ENCODE measurements at regions not wholly inside any gene's neighbourhood (a gene's known extent, or its start where the extent isn't known, plus 50 kb on each side); places are given as distances from the start of the nearest gene placed in this dataset.
"Not testable (repeated sequence)": the region's sequence is repeated elsewhere in the genome, so short reads cannot be mapped to it uniquely, and the experiment has no call there.

GRCh38 chr11:91272089-91272488 is 952.5 kb upstream of the FAT3 start:
- H3K4me3 ChIP-seq, result no peak overlapping the region
- H3K4me1 ChIP-seq, result no peaks in the 10 kb centered on the region
- DNase-seq (ENCODE audit: low spot score in 2 of 2), result no peak
- H3K9me3 ChIP-seq, result no peaks in the 10 kb centered on the region
- in situ Hi-C loops (cut with MboI; ENCODE audit: low sequenced_read_pairs), result no loop called here
- H3K36me3 ChIP-seq (replicated peaks), result no peaks in the 10 kb centered on the region
- no peaks in the 10 kb centered on the region for H3K27me3 ChIP-seq (ENCODE audit: low read depth)

DNA sequence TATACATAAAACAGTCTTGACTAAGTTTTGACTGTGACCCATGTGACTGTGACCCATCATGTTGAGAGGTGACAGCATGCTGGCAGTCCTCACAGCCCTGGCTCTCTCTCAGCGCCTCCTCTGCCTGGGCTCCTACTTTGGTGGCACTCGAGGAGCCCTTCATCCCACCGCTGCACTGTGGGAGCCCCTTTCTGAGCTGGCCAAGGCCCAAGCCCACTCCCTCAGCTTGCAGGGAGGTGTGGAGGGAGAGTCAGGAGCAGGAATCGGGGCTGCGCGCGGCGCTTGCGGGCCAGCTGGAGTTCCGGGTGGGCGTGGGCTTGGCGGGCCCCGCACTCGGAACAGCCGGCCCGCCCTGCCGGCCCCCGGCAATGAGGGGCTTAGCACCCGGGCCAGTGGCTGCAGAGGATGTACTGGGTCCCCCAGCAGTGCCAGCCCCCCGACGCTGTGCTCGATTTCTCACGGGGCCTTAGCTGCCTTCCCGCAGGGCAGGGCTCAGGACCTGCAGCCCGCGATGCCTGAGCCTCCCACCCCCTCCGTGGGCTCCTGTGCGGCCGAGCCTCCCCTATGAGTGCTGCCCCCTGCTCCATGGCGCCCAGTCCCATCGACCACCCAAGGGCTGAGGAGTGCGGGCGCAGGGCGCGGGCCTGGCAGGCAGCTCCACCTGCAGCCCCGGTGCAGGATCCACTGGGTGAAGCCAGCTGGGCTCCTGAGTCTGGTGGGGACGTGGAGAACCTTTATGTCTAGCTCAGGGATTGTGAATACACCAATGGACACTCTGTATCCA is 955.9 kb upstream of the FAT3 start:
- H3K27me3 ChIP-seq (ENCODE audit: low read depth); in situ Hi-C loops (cut with MboI; ENCODE audit: low sequenced_read_pairs); H3K9me3 ChIP-seq; H3K36me3 ChIP-seq (replicated peaks); DNase-seq (ENCODE audit: low spot score in 2 of 2); H3K4me3 ChIP-seq; H3K4me1 ChIP-seq: not testable (repeated sequence)

- Histone ChIP-seq H3K4me3 (no peak overlapping the region), H3K4me1 (no peaks in the 10 kb centered on the region), H3K9me3 (no peaks in the 10 kb centered on the region), H3K27me3 (ENCODE audit: low read depth) (no peaks in the 10 kb centered on the region), H3K36me3 (replicated peaks) (no peaks in the 10 kb centered on the region)
- no peak for DNase-seq (ENCODE audit: low spot score in 2 of 2)
- in situ Hi-C loops (cut with MboI; ENCODE audit: low sequenced_read_pairs), result no loop called here
Measured at GRCh38 chr11:91265946-91266345, 958.7 kb upstream of the FAT3 start.

GRCh38 chr11:91264481-91264880 is 960.1 kb upstream of the FAT3 start:
- H3K9me3 ChIP-seq, result no peaks in the 10 kb centered on the region
- no peaks in the 10 kb centered on the region for H3K27me3 ChIP-seq (ENCODE audit: low read depth)
- DNase-seq (ENCODE audit: low spot score in 2 of 2), result no peak
- in situ Hi-C loops (cut with MboI; ENCODE audit: low sequenced_read_pairs), result no loop called here
- no peak overlapping the region for H3K4me3 ChIP-seq
- H3K4me1 ChIP-seq, result no peaks in the 10 kb centered on the region
- no peaks in the 10 kb centered on the region for H3K36me3 ChIP-seq (replicated peaks)

- no peak for DNase-seq (ENCODE audit: low spot score in 2 of 2)
- in situ Hi-C loops (cut with MboI; ENCODE audit: low sequenced_read_pairs), result no loop called here
- H3K4me3 ChIP-seq, result no peak overlapping the region
- H3K36me3 ChIP-seq (replicated peaks), result no peaks in the 10 kb centered on the region
- H3K9me3 ChIP-seq, result no peaks in the 10 kb centered on the region
- no peaks in the 10 kb centered on the region for H3K27me3 ChIP-seq (ENCODE audit: low read depth)
- no peaks in the 10 kb centered on the region for H3K4me1 ChIP-seq
Measured at GRCh38 chr11:91263496-91264365, 960.9 kb upstream of the FAT3 start.

GRCh38 chr11:91261513-91261912 is 963.1 kb upstream of the FAT3 start:
- DNase-seq (ENCODE audit: low spot score in 2 of 2), result no peak
- Histone ChIP-seq H3K9me3 (no peaks in the 10 kb centered on the region), H3K36me3 (replicated peaks) (no peaks in the 10 kb centered on the region), H3K4me1 (no peaks in the 10 kb centered on the region), H3K4me3 (no peak overlapping the region), H3K27me3 (ENCODE audit: low read depth) (no peaks in the 10 kb centered on the region)
- in situ Hi-C loops (cut with MboI; ENCODE audit: low sequenced_read_pairs), result no loop called here

- Histone ChIP-seq H3K4me1 (no peaks in the 10 kb centered on the region), H3K36me3 (replicated peaks) (no peaks in the 10 kb centered on the region), H3K9me3 (no peaks in the 10 kb centered on the region), H3K27me3 (ENCODE audit: low read depth) (no peaks in the 10 kb centered on the region), H3K4me3 (no peak overlapping the region)
- in situ Hi-C loops (cut with MboI; ENCODE audit: low sequenced_read_pairs), result no loop called here
- no peak for DNase-seq (ENCODE audit: low spot score in 2 of 2)
Measured at GRCh38 chr11:91258876-91259275, 965.7 kb upstream of the FAT3 start.

DNA sequence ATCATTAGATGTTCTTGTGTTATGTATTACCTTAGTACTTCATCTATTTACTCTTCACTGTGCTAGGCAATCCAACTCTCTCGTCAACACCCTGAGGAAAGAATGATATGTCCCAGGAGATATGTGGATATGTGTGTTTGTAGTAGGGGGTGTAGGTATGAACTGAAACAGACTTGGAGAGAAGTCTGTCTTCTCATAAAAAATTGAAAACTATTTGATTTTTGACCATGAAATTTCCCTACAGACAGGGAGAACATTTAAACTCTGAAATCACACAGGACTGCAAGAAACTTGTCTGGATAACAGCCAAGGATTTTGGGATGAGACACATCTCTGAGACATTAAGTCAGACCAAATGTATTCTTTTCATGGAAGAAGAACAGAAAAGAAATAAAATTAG is 967.0 kb upstream of the FAT3 start:
- H3K4me3 ChIP-seq, result no peak overlapping the region
- no peaks in the 10 kb centered on the region for H3K27me3 ChIP-seq (ENCODE audit: low read depth)
- H3K4me1 ChIP-seq, result no peaks in the 10 kb centered on the region
- DNase-seq (ENCODE audit: low spot score in 2 of 2), result no peak
- H3K9me3 ChIP-seq, result no peaks in the 10 kb centered on the region
- in situ Hi-C loops (cut with MboI; ENCODE audit: low sequenced_read_pairs), result no loop called here
- H3K36me3 ChIP-seq (replicated peaks), result no peaks in the 10 kb centered on the region

- Histone ChIP-seq H3K4me1 (no peaks in the 10 kb centered on the region), H3K4me3 (no peak overlapping the region), H3K9me3 (no peaks in the 10 kb centered on the region), H3K36me3 (replicated peaks) (no peaks in the 10 kb centered on the region), H3K27me3 (ENCODE audit: low read depth) (no peaks in the 10 kb centered on the region)
- in situ Hi-C loops (cut with MboI; ENCODE audit: low sequenced_read_pairs), result no loop called here
- peak; percentile 32 to 57 for DNase-seq (ENCODE audit: low spot score in 2 of 2)
Measured at GRCh38 chr11:91248199-91248807, 976.3 kb upstream of the FAT3 start.

GRCh38 chr11:91247009-91247735 is 977.4 kb upstream of the FAT3 start:
- H3K27me3 ChIP-seq (ENCODE audit: low read depth), result no peaks in the 10 kb centered on the region
- in situ Hi-C loops (cut with MboI; ENCODE audit: low sequenced_read_pairs), result no loop called here
- no peaks in the 10 kb centered on the region for H3K9me3 ChIP-seq
- no peaks in the 10 kb centered on the region for H3K36me3 ChIP-seq (replicated peaks)
- H3K4me3 ChIP-seq, result no peak overlapping the region
- H3K4me1 ChIP-seq, result no peaks in the 10 kb centered on the region
- DNase-seq (ENCODE audit: low spot score in 2 of 2), result no peak

GRCh38 chr11:91244912-91245311 is 979.7 kb upstream of the FAT3 start:
- DNase-seq (ENCODE audit: low spot score in 2 of 2), result no peak
- H3K36me3 ChIP-seq (replicated peaks), result no peaks in the 10 kb centered on the region
- in situ Hi-C loops (cut with MboI; ENCODE audit: low sequenced_read_pairs), result no loop called here
- no peaks in the 10 kb centered on the region for H3K9me3 ChIP-seq
- H3K4me1 ChIP-seq, result no peaks in the 10 kb centered on the region
- no peak overlapping the region for H3K4me3 ChIP-seq
- no peaks in the 10 kb centered on the region for H3K27me3 ChIP-seq (ENCODE audit: low read depth)

DNA sequence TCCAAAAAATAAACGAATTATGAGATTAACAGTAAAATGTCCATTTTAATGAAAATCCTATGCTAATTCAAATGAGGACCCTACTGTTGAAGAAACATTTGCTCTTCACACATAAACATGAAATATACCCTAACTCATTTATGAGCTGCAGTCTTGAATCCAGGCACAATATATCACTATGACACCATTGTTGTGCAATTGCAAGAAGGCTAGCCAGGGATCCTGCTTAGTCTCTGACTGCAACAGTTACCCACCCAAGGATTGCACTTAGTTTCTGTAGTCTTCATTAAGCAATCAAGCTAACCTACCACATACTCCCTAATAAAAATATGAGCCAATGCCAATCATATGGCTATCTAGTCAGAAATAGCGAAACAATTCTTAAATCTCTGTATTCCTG is 981.0 kb upstream of the FAT3 start:
- in situ Hi-C loops (cut with MboI; ENCODE audit: low sequenced_read_pairs), result no loop called here
- no peaks in the 10 kb centered on the region for H3K36me3 ChIP-seq (replicated peaks)
- no peaks in the 10 kb centered on the region for H3K27me3 ChIP-seq (ENCODE audit: low read depth)
- no peaks in the 10 kb centered on the region for H3K4me1 ChIP-seq
- DNase-seq (ENCODE audit: low spot score in 2 of 2), result no peak
- H3K4me3 ChIP-seq, result no peak overlapping the region
- H3K9me3 ChIP-seq, result no peaks in the 10 kb centered on the region

- no peak for DNase-seq (ENCODE audit: low spot score in 2 of 2)
- H3K9me3 ChIP-seq, result no peaks in the 10 kb centered on the region
- in situ Hi-C loops (cut with MboI; ENCODE audit: low sequenced_read_pairs), result no loop called here
Measured at GRCh38 chr11:91243051-91243450, 981.6 kb upstream of the FAT3 start.

More at GRCh38 chr11:91243051-91243450, 981.6 kb upstream of the FAT3 start:
- H3K4me3 ChIP-seq, result no peak overlapping the region
- no peaks in the 10 kb centered on the region for H3K27me3 ChIP-seq (ENCODE audit: low read depth)
- H3K36me3 ChIP-seq (replicated peaks), result no peaks in the 10 kb centered on the region
- H3K4me1 ChIP-seq, result no peaks in the 10 kb centered on the region

Data from HAP-1 (cell line).